Activated CD4-positive, alpha-beta memory T cell treated with anti-CD3 and anti-CD28 coated beads, Interleukin-2, amount 10 ng/mL, durations not matched to agents 7 days and 5 days (primary cell): ENCODE measurements at regions not wholly inside any gene's neighbourhood (a gene's known extent, or its start where the extent isn't known, plus 50 kb on each side); places are given as distances from the start of the nearest gene placed in this dataset.

Source experiments
- CTCF ChIA-PET: fragments of 350-600 bp; sonication (Branson Sonifier 250); formaldehyde crosslinking; loops from one replicate; lab custom pipeline; 2021; ENCODE audit warnings: antibody characterized with exemption, inconsistent platforms; lab: Charles Lee
- POLR2A ChIA-PET: fragments of 350-600 bp; sonication (Branson Sonifier 250); formaldehyde crosslinking; loops from one replicate; lab custom pipeline; 2021; ENCODE audit warnings: antibody characterized with exemption; lab: Charles Lee
- DNase-seq: peaks from one replicate; pipeline ENCODE4 v3.0.0-alpha.2; 2020
- H3K27ac Mint-ChIP-seq: one replicate; pipeline ENCODE4 v1.8.0; 2021; ENCODE audit warnings: mild to moderate bottlenecking, mixed read lengths
- H3K27me3 Mint-ChIP-seq: one replicate; pipeline ENCODE4 v1.8.0; 2021; ENCODE audit warnings: mixed read lengths
- H3K36me3 Mint-ChIP-seq: one replicate; pipeline ENCODE4 v1.8.0; 2021; ENCODE audit warnings: low read depth, mixed read lengths
- H3K4me1 Mint-ChIP-seq: one replicate; pipeline ENCODE4 v1.8.0; 2021; ENCODE audit warnings: mixed read lengths
- H3K4me3 Mint-ChIP-seq: one replicate; pipeline ENCODE4 v1.8.0; 2021; ENCODE audit warnings: mild to moderate bottlenecking, mixed read lengths
- H3K9me3 Mint-ChIP-seq: one replicate; pipeline ENCODE4 v1.8.0; 2021; ENCODE audit warnings: mixed read lengths

DNA sequence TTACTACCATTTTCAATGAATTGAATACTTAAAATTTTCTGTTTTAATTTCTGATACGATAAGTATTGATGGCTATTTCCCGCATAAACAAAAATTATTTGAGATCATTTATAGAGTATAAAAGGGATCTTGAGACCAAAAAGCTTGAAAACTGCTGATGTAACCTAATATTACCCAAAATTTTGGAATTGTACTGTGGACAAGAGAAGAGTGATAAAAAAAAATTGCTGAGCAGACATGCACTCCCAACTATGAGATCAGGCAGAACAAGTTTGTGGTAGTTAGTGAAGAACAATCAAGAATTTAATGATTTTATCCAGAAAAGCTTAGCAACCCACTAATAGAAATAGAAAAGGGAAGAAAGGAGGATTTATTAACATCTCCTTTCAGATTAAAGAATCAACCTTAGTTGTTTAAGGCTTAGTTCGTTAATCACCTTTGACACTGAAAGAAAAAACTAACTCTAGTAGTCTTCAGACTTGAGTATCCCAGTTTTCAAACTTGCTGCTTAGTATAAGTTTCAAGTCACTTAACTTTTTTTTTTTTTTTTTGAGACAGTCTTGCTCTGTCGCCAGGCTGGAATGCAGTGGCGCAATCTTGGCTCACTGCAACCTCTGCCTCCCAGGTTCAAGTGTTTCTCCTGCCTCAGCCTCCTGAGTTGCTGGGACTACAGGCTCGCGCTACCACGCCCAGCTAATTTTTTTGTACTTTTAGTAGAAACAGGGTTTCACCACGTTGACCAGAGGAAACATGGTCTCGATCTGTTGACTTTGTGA, 50.6 kb upstream of the ZC3HAV1 start:
- no peak for DNase-seq

DNA sequence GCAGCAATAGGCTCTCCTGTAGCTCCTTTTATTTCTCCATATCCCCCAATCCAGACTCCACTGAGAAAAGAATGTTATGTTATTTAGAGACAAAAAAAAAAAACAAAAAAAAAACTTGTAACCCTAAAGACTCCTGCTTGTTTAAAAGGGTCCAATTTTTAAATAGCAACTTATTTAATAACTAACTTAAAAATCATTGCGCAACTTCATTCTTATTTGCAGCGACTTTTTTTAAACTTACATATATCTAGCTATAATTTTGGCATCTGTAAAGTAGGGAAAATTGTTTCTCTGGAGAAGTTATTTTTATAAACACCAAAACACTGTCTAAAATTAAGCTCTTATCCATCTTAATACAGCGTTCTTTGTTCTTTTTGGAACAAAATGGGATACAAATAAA, 59.0 kb upstream of the ZC3HAV1 start:
- no peaks in the 10 kb centered on the region for H3K4me1 Mint-ChIP-seq
- CTCF ChIA-PET, result interaction anchor here (1.1 kb wide), 1 partner anchor 150 kb away, joined by 4 read pairs; no protein-coding TSS in a partner anchor

More for the DNA sequence above, 50.6 kb upstream of the ZC3HAV1 start:
- H3K36me3 Mint-ChIP-seq, result peaks cover 2% of the 10 kb centered on the region
- H3K4me3 Mint-ChIP-seq, result no peak overlapping the region
- POLR2A ChIA-PET, result no interaction called here
- H3K27me3 Mint-ChIP-seq, result no peaks in the 10 kb centered on the region
- no peaks in the 10 kb centered on the region for H3K9me3 Mint-ChIP-seq
- CTCF ChIA-PET, result interaction anchor here (0.7 kb wide), 1 partner anchor 266 kb away, joined by 3 read pairs; no protein-coding TSS in a partner anchor
- H3K27ac Mint-ChIP-seq, result no peak overlapping the region
- no peaks in the 10 kb centered on the region for H3K4me1 Mint-ChIP-seq

DNA sequence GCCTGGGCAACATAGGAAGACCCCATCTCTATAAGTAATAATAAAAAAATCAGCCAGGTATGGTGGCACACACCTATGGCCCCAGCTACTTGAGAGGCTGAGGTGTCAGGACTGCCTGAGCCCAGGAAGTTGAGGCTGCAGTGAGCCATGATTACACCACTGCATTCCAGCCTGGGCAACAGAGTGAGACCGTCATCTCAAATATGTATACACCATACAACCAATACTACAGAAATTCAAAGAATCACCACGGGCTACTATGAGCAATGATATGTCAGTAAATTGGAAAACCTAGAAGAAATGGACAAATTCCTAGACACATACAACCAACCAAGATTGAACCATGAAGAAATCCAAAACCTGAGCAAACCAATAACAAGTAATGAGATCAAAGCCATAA, 60.3 kb upstream of the ZC3HAV1 start:
- no peak for DNase-seq
- H3K4me3 Mint-ChIP-seq, result no peak overlapping the region
- no peaks in the 10 kb centered on the region for H3K36me3 Mint-ChIP-seq
- no peaks in the 10 kb centered on the region for H3K9me3 Mint-ChIP-seq
- no peak overlapping the region for H3K27ac Mint-ChIP-seq
- no peaks in the 10 kb centered on the region for H3K27me3 Mint-ChIP-seq
- no peaks in the 10 kb centered on the region for H3K4me1 Mint-ChIP-seq
- ChIA-PET POLR2A (no interaction called here), CTCF (no interaction called here)

More for the DNA sequence above, 59.0 kb upstream of the ZC3HAV1 start:
- DNase-seq, result no peak
- Mint-ChIP-seq H3K27me3 (no peaks in the 10 kb centered on the region), H3K36me3 (no peaks in the 10 kb centered on the region), H3K4me3 (no peak overlapping the region), H3K27ac (no peak overlapping the region), H3K9me3 (no peaks in the 10 kb centered on the region)
- POLR2A ChIA-PET, result interaction anchor here (1.5 kb wide), 1 partner anchor 47 kb away, joined by 3 read pairs; no protein-coding TSS in a partner anchor

DNA sequence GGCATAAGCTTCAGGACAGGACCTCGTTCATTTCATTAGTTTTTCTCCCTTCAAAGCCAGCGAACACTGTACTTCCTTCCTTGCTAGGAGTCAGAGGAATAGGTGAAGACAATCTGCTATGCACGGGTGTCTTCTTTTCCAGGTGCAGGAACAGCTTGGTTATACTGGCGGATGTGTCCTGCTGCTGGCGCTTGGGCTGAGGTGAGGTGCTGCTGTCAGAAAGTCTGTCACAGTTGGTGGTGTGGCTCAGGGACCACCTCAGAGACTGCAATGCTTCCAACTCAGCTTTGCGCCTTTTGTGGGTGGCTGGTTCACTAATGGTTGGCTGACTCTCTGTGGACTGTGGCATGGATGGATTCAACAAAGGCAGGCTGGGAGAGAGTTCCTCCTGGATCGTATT, 58.3 kb upstream of the UBN2 start:
- Mint-ChIP-seq H3K27ac (no peak overlapping the region), H3K4me3 (no peak overlapping the region), H3K9me3 (no peaks in the 10 kb centered on the region), H3K27me3 (no peaks in the 10 kb centered on the region), H3K36me3 (no peaks in the 10 kb centered on the region), H3K4me1 (no peaks in the 10 kb centered on the region)
- DNase-seq, result no peak
- ChIA-PET POLR2A (no interaction called here), CTCF (no interaction called here)

GRCh38 chr7:139177696-139178095, 53.3 kb upstream of the UBN2 start:
- Mint-ChIP-seq H3K27me3 (no peaks in the 10 kb centered on the region), H3K27ac (no peak overlapping the region), H3K4me3 (no peak overlapping the region), H3K4me1 (no peaks in the 10 kb centered on the region), H3K36me3 (no peaks in the 10 kb centered on the region), H3K9me3 (no peaks in the 10 kb centered on the region)
- POLR2A ChIA-PET, result no interaction called here
- CTCF ChIA-PET, result no interaction called here
- DNase-seq, result no peak

DNA sequence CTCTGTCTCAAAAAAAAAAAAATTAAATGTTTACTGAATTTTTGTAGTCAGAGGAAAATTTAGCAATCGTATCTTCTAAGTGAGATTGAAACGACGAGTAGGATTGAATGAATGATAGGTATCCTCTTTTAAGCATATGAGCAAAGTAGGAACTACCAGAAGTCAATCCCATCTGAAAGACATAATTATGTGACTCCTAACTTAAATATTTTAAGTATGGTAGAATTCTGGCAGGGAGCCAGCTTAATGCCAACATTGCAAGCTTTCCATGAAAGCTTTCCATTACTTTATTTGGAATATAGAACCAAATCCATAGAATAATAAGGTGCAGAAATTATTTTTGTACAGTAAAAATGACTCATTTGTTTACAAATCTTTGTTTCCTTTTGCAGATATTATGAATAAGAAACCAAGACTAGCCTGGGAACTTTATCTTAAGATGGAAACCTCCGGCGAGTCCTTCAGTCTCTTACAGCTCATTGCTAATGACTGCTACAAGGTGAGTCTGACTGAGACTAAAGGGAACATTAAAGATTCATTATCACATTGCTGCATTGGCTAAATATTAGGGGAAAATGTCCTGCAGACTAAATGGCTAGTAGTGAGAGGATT, 50.2 kb upstream of the UBN2 start:
- no peaks in the 10 kb centered on the region for H3K27me3 Mint-ChIP-seq
- no peaks in the 10 kb centered on the region for H3K9me3 Mint-ChIP-seq
- H3K27ac Mint-ChIP-seq, result no peak overlapping the region
- DNase-seq, result no peak
- POLR2A ChIA-PET, result no interaction called here
- peaks cover 6% of the 10 kb centered on the region for H3K4me1 Mint-ChIP-seq
- CTCF ChIA-PET, result no interaction called here
- H3K36me3 Mint-ChIP-seq, result no peaks in the 10 kb centered on the region
- no peak overlapping the region for H3K4me3 Mint-ChIP-seq
